ENCODE measurements at regions not wholly inside any gene's neighbourhood (a gene's known extent, or its start where the extent isn't known, plus 50 kb on each side); places are given as distances from the start of the nearest gene placed in this dataset.

- intact Hi-C loops (cut with DNase I): no loop called here
- DNase-seq (ENCODE audit: low spot score): no peak
Measured at GRCh38 chr2:239502430-239503186, 101.8 kb upstream of the HDAC4 start.

DNA sequence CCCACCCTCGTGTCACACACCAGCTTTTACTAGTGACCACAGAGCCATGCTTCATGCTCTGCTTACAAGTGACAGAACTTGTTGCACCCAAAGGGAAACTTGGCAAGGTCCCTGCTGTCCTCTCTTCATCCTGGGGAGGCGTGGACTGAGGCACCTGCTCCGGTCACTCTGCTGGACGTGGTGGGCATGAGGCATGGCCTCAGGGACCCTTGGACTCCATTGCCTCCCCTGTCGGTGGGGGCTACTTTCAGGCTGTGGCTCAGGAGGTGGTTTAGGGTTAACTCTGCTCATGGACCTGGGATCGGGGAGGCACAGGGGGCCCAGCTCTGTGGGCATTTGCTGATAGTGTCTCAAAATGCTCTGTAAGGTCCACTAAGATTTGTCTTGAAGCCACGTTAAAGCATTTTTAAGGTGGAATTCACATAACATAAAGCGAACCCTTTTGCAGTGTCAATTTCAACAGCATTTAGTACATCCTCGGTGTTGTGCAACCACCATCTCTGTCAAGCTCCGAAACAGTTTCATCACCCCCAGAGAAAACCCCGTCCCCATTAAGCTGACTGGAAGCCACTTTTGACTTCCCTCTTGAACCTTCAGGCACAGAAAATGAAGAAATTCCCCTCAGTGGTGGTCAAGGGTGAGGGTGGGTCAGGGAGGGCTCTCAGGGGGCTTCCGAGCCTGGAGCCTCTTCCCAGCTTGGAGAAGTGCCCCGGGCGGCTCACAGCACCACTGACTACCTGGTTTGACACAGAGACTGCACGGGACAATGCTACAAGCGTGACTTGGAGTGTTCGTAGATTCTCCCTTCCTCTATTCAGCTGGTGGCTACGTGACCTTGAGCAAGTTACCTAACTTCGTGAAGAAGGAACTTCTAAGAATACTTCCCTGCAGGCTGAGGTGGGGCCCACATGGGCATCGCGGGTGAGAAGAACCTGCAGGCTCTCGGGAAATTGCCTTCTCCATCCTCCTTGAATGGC is 100.0 kb upstream of the HDAC4 start:
- intact Hi-C loops (cut with DNase I): no loop called here
- DNase-seq (ENCODE audit: low spot score): no peak

DNA sequence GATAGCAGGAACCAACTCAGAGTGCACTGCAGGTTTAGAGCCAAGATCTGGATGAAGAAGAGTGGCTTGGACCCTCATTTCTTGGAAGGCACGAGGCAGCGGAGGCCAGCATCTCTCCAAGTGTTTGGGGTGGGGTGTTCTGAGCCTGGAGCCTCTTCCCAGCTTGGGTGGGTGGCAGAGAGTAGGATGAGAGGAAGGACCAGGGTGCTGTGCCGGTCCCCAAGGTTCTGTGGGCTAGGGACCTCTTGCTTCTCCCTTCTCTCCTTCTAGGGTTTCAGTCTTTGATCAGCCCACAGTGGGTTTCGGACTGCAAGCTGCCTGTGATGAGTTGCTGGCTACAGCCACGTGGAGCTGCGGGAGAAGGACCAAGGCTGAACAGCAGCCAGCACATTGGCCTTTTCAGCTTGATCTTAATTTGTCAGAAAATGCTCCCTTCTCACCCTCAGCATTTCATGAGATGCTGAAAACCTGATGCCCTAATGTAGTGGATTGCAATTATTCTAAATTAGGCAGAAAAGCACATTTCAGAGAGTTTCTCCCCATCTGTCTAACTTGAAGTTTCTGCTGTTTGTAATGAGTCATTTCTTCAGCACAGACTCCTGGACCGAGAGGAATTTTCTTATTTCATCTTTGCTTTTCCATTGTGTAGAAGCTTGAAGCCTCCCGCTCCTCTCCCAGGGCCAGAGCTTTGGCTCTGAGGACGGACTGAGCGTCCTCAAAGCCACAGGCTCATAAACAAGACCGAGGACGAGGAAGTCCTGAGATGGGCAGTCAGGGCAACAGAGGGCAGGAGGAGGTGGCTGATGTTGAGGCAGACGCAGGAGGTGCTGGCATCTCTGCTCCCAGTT is 99.1 kb upstream of the HDAC4 start:
- DNase-seq (ENCODE audit: low spot score): no peak
- intact Hi-C loops (cut with DNase I): no loop called here

- peak; percentile 93 for DNase-seq (ENCODE audit: low spot score)
- intact Hi-C loops (cut with DNase I): no loop called here
Measured at GRCh38 chr2:239498981-239499634, 98.3 kb upstream of the HDAC4 start.

DNA sequence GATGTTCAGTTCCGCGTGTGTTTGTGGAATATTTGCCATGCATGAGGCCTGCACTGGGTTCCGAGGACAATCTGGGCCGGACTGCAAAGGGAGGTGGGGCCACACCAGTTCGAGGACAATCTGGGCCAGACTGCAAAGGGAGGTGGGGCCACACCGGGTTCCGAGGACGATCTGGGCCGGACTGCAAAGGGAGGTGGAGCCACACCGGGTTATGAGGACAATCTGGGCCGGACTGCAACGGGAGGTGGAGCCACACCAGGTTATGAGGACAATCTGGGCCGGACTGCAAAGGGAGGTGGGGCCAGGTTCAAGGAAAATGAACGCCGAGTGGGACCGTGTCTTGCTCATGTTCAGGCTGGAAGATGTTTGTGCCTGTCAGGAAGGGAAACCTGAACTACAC is 97.8 kb upstream of the HDAC4 start:
- intact Hi-C loops (cut with DNase I): no loop called here
- no peak for DNase-seq (ENCODE audit: low spot score)

- intact Hi-C loops (cut with DNase I): no loop called here
- DNase-seq (ENCODE audit: low spot score): no peak
Measured at GRCh38 chr2:239496700-239497099, 95.9 kb upstream of the HDAC4 start.

DNA sequence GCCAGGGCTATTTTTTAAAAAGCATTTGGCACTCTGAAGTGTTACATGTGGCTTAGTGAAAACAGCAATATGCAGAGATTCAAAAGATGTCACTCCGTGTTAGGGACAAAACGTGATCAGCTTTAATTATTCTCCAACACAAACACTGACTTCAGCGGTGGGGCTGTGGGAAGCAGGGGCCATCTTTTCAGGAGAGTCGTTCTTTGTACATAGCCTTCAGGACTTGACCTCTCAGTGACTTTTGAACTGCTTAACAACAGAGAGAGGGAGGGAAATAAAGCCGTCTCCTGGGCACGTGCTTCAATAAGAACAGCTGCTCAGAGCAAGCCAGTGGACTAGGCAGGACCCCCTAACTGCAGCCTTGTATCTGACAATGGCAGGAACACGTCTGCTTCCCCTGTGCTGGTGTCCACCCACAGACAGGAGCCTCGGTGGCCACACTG is 95.0 kb upstream of the HDAC4 start:
- intact Hi-C loops (cut with DNase I): no loop called here
- no peak for DNase-seq (ENCODE audit: low spot score)

GRCh38 chr2:239495175-239495574 is 94.4 kb upstream of the HDAC4 start:
- no peak for DNase-seq (ENCODE audit: low spot score)
- intact Hi-C loops (cut with DNase I): no loop called here

- DNase-seq (ENCODE audit: low spot score): no peak
- intact Hi-C loops (cut with DNase I): no loop called here
Measured at GRCh38 chr2:239494578-239494977, 93.8 kb upstream of the HDAC4 start.

DNA sequence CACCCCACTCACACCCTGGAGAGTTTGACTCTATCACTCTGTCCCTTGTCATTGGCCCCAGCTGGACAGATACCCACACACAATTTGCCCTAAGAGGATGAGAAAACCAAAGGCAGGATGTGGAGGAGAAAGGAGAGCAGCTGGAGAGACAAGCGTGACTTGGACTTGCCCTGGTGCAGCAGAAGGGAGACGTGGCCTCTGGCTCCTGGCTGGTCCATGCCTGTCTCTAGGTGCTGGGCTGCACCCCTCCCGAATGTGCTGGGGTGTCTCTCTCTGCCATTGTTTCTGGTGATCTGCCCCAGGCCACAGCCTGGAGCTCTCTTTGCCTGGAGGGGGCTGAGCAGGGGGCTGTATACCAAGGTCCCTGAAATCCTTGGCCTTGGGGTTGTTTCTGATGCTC is 88.7 kb upstream of the HDAC4 start:
- no peak for DNase-seq (ENCODE audit: low spot score)
- intact Hi-C loops (cut with DNase I): no loop called here

- intact Hi-C loops (cut with DNase I): no loop called here
- DNase-seq (ENCODE audit: low spot score): no peak
Measured at GRCh38 chr2:239488125-239488524, 87.3 kb upstream of the HDAC4 start.

- intact Hi-C loops (cut with DNase I): no loop called here
- no peak for DNase-seq (ENCODE audit: low spot score)
Measured at GRCh38 chr2:239487272-239487671, 86.5 kb upstream of the HDAC4 start.

DNA sequence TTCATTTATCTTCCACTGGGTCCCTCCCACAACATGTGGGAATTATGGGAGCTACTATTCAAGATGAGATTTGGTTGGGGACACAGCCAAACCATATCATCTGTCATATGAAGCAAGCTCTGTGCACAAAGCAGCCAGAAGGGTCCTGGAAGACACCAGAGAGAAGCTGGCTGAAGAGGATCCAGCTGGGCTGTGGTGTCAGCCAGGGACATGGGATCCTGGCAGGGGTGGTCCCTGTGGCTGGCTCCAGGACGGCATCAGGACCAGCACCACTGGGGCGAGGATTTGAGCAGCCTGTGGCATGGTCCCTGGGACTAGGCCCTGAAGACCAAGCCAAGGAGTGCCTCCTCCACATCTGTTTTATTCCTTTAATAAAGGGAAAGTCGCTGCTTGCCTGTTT is 84.8 kb upstream of the HDAC4 start:
- DNase-seq (ENCODE audit: low spot score): no peak
- intact Hi-C loops (cut with DNase I): no loop called here

DNA sequence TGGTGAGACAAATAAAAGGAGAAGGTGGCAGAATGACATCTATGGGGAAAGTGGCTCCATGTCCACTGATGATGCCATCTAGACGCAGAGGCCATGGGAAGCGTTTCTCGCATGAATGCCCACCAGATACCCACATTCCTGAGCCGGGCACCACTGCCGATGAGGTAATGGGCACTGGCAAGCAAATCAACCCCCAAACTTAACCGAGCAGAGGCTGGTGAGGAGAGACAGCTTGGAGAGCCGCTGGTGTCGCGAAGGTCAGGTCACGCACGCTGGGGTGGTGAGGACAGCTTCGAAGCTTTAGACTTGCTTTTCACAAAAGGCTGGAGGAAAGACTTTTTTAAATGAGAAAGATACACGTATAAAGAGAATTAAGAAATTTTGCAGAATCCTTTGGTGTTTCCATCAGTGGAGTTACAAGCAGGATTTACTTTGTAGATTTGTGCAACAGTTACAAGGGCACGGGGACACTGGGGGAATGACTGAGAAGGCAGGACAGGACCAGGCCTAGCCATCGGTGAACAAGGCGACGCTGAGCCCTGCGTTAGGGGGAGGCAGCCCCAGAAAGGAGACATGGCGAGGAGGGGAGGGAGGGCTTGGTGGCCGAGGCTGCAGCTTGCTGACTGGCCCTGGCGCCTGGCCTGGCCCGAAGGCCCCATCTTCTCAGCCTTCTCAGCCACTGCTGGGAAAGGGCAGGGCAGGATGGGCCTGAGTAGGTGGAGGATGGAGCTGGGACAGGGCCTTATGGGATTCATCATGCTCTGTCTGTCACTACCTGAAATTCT is 83.9 kb upstream of the HDAC4 start:
- no peak for DNase-seq (ENCODE audit: low spot score)

GRCh38 chr2:239482778-239483712 is 82.2 kb upstream of the HDAC4 start:
- intact Hi-C loops (cut with DNase I): no loop called here
- DNase-seq (ENCODE audit: low spot score): no peak

More for the DNA sequence above, 83.9 kb upstream of the HDAC4 start:
- intact Hi-C loops (cut with DNase I): no loop called here

GRCh38 chr2:239479471-239479870 is 78.7 kb upstream of the HDAC4 start:
- intact Hi-C loops (cut with DNase I): loop anchor here in 1 of 2 donors (10.0 kb wide), 1 partner anchor 1245 kb away; no protein-coding TSS in a partner anchor
- DNase-seq (ENCODE audit: low spot score): no peak

- DNase-seq (ENCODE audit: low spot score): no peak
- intact Hi-C loops (cut with DNase I): loop anchor here in 1 of 2 donors (10.0 kb wide), 1 partner anchor 1247 kb away; no protein-coding TSS in a partner anchor
Measured at GRCh38 chr2:239477591-239477990, 76.8 kb upstream of the HDAC4 start.

Measured in posterior vena cava (tissue), 2 donors.